Muscle layer of duodenum (tissue), 2 donors: ENCODE measurements at regions not wholly inside any gene's neighbourhood (a gene's known extent, or its start where the extent isn't known, plus 50 kb on each side); places are given as distances from the start of the nearest gene placed in this dataset.

Experiments
- H3K27ac ChIP-seq: one replicate; pipeline ENCODE4 v1.7.0; 2013; ENCODE audit warnings: mild to moderate bottlenecking, low read length
- H3K27me3 ChIP-seq: one replicate; pipeline ENCODE4 v1.7.0; 2013; ENCODE audit warnings: low read depth, mild to moderate bottlenecking, control low read depth, low read length
- H3K36me3 ChIP-seq, 2 donors: one replicate each; pipeline ENCODE4 v1.7.0; 2013; ENCODE audit warnings: low read length in 2 of 2, control low read depth in 1 of 2, mild to moderate bottlenecking in 1 of 2; ENCODE audit not compliant: insufficient read depth in 2 of 2, control insufficient read depth in 1 of 2
- H3K4me1 ChIP-seq, 2 donors: one replicate each; pipeline ENCODE4 v1.7.0; 2013; ENCODE audit warnings: low read length in 2 of 2, mild to moderate bottlenecking in 2 of 2, control low read depth in 1 of 2, moderate library complexity in 1 of 2; ENCODE audit not compliant: insufficient read depth in 2 of 2, control insufficient read depth in 1 of 2
- H3K4me3 ChIP-seq, 2 donors: one replicate each; pipeline ENCODE4 v1.7.0; 2013; ENCODE audit warnings: low read length in 2 of 2, low read depth in 1 of 2, mild to moderate bottlenecking in 1 of 2
- H3K9me3 ChIP-seq, 2 donors: one replicate each; pipeline ENCODE4 v1.7.0; 2013; ENCODE audit warnings: low read length in 2 of 2, control low read depth in 1 of 2, mild to moderate bottlenecking in 1 of 2; ENCODE audit not compliant: control insufficient read depth in 1 of 2
- donor health status: healthy.

DNA sequence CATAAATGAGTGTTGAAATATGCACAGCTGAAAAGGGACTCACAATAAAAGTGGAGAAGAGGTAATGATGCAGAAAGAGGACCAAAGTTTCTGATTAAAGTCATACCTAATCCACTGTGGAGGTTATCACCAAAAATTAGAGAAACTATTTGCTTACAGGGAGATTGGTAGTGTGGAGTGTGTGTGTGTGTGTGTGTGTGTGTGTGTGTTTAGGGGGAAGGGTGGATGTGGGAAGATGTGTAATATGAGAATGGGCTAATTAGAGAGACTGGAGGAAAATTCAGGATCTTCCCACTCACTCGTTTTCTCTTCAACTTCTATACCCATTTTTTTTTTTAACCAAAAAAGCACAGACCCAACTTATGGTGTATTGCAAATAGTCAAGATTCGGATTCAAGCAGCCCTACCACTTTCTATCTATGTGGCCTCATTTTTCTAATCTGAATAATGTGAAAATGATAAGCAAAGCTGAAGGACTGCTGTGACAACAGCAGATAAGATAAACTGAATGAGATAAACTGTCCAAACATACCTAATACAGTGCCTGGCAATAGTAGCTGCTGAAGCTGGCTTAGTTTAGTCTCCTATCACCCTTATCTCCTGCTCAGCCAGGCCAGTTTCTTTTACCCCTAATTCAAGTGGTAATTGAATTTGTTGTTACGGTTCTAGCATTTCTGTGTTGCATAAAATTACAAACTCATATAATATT lies 501.1 kb downstream of the KDM4C start:
- H3K9me3 ChIP-seq: no peaks in the 10 kb centered on the region
- no peak overlapping the region for H3K27ac ChIP-seq
- H3K4me1 ChIP-seq: no peaks in the 10 kb centered on the region
- no peak overlapping the region for H3K4me3 ChIP-seq
- H3K27me3 ChIP-seq: no peaks in the 10 kb centered on the region
- no peaks in the 10 kb centered on the region for H3K36me3 ChIP-seq

DNA sequence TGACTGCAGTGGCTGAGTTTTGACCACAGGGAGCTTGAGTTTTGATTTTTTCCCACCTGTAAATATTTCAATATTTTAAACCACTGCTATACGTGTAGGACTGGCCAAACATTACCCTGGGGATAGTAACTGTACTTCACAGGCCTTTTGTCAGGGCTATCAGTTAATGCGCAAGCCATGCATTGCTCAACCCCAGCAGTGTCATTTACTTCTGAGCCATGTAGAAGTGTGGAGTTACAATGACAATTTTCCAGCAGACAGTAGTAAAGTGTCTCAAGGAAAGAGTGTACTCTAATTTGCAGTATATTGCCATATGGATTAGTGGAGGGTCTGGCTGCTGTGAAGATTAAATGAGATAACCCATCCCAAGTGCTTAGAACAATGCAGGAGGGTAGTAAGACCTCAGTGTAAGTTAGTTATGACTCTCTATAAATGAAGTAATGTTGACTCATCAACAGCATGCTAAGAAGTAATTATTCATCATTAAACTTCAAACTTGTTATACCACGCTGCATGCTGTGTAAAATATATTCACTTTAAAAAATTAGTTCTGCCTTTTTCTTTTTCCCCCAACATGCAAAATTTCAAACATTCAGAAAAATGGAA lies 489.2 kb downstream of the KDM4C start:
- no peaks in the 10 kb centered on the region for H3K36me3 ChIP-seq
- H3K9me3 ChIP-seq: no peaks in the 10 kb centered on the region
- H3K4me3 ChIP-seq: no peak overlapping the region
- no peaks in the 10 kb centered on the region for H3K27me3 ChIP-seq
- no peaks in the 10 kb centered on the region for H3K4me1 ChIP-seq
- H3K27ac ChIP-seq: no peak overlapping the region

GRCh38 chr9:7245976-7246580 lies 488.3 kb downstream of the KDM4C start:
- no peaks in the 10 kb centered on the region for H3K4me1 ChIP-seq
- no peaks in the 10 kb centered on the region for H3K36me3 ChIP-seq

GRCh38 chr9:7243838-7244237 lies 486.1 kb downstream of the KDM4C start:
- Histone ChIP-seq H3K4me3 (no peak overlapping the region), H3K27me3 (no peaks in the 10 kb centered on the region), H3K9me3 (no peaks in the 10 kb centered on the region), H3K27ac (no peak overlapping the region), H3K4me1 (no peaks in the 10 kb centered on the region), H3K36me3 (no peaks in the 10 kb centered on the region)

More at GRCh38 chr9:7245976-7246580, 488.3 kb downstream of the KDM4C start:
- Histone ChIP-seq H3K27me3 (no peaks in the 10 kb centered on the region), H3K4me3 (no peak overlapping the region), H3K27ac (no peak overlapping the region), H3K9me3 (no peaks in the 10 kb centered on the region)

DNA sequence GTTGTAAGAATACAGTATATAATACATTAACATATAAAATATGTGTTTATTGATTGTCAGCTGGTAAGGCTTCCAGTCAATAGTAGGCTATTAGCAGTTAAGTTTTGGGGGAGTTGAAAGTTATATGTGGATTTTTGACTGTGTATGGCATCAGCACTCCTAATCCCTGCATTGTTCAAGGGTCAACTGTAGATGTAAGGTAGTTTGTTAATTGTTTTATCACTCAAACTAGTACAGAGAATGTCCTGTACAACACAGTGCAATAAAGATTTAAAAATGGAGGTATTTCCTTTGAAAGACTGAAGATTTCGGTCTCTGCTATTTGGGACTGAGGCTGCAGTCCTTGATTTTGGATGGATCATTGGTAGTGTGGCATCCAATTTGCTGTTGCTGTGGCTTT lies 484.4 kb downstream of the KDM4C start:
- Histone ChIP-seq H3K4me3 (no peak overlapping the region), H3K36me3 (no peaks in the 10 kb centered on the region), H3K9me3 (no peaks in the 10 kb centered on the region), H3K4me1 (no peaks in the 10 kb centered on the region), H3K27ac (no peak overlapping the region), H3K27me3 (no peaks in the 10 kb centered on the region)

- Histone ChIP-seq H3K4me3 (no peak overlapping the region), H3K9me3 (no peaks in the 10 kb centered on the region), H3K27me3 (no peaks in the 10 kb centered on the region), H3K36me3 (no peaks in the 10 kb centered on the region), H3K4me1 (no peaks in the 10 kb centered on the region), H3K27ac (no peak overlapping the region)
Measured at GRCh38 chr9:7241694-7242093, 483.9 kb downstream of the KDM4C start.

- H3K27ac ChIP-seq: no peak overlapping the region
- H3K27me3 ChIP-seq: no peaks in the 10 kb centered on the region
- no peak overlapping the region for H3K4me3 ChIP-seq
- H3K36me3 ChIP-seq: no peaks in the 10 kb centered on the region
- no peaks in the 10 kb centered on the region for H3K9me3 ChIP-seq
- H3K4me1 ChIP-seq: no peaks in the 10 kb centered on the region
Measured at GRCh38 chr9:7240569-7241311, 483.0 kb downstream of the KDM4C start.

GRCh38 chr9:7239708-7240107 lies 481.9 kb downstream of the KDM4C start:
- H3K9me3 ChIP-seq: no peaks in the 10 kb centered on the region
- H3K4me1 ChIP-seq: no peaks in the 10 kb centered on the region
- H3K27ac ChIP-seq: no peak overlapping the region
- no peak overlapping the region for H3K4me3 ChIP-seq
- H3K36me3 ChIP-seq: no peaks in the 10 kb centered on the region
- H3K27me3 ChIP-seq: no peaks in the 10 kb centered on the region

GRCh38 chr9:7238247-7238637 lies 480.5 kb downstream of the KDM4C start:
- H3K9me3 ChIP-seq: no peaks in the 10 kb centered on the region
- no peak overlapping the region for H3K4me3 ChIP-seq
- H3K36me3 ChIP-seq: no peaks in the 10 kb centered on the region
- no peak overlapping the region for H3K27ac ChIP-seq
- H3K27me3 ChIP-seq: no peaks in the 10 kb centered on the region
- no peaks in the 10 kb centered on the region for H3K4me1 ChIP-seq

DNA sequence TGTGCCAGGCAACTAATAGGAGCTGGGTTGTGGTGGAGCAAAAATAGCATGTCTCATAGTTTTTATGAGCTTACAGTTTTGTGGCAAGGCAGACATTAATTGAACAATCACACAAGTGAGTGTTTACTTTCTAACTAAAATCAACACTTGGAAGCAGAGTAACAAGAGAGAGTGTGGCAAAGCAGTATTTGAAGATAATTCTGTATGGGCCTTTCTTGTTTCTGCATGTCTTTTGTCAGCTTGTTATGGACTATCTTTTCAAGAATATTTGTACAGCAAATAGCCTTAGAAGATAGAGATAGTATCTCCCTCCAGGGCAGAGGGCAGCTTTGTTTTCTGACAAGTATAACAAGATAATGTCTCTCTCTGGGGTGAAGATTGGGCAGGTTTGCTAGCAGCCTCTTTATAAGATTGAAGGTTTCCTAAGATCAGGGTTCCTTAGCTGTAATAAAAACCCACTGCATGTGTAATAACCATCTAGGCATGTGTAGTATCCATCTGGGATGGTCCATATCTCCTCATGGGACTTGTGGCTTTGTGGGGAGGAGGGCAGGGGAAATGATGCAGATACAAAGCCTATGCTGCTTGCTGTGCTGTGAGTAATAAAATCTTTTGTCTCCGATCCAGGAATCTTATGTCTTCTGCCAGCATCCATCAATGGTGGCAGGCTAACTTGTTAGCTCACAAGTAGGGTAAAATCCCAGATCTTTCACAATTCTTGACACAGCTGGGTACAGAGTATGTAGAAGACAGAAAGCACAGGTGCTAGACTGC lies 479.9 kb downstream of the KDM4C start:
- H3K27me3 ChIP-seq: no peaks in the 10 kb centered on the region
- H3K9me3 ChIP-seq: no peaks in the 10 kb centered on the region
- no peak overlapping the region for H3K27ac ChIP-seq
- no peaks in the 10 kb centered on the region for H3K4me1 ChIP-seq
- H3K36me3 ChIP-seq: no peaks in the 10 kb centered on the region
- no peak overlapping the region for H3K4me3 ChIP-seq

- Histone ChIP-seq H3K36me3 (no peaks in the 10 kb centered on the region), H3K9me3 (no peaks in the 10 kb centered on the region), H3K4me1 (no peaks in the 10 kb centered on the region), H3K27me3 (no peaks in the 10 kb centered on the region), H3K4me3 (no peak overlapping the region), H3K27ac (no peak overlapping the region)
Measured at GRCh38 chr9:7236186-7236585, 478.4 kb downstream of the KDM4C start.
